ENCODE measurements at regions not wholly inside any gene's neighbourhood (a gene's known extent, or its start where the extent isn't known, plus 50 kb on each side); places are given as distances from the start of the nearest gene placed in this dataset.

DNA sequence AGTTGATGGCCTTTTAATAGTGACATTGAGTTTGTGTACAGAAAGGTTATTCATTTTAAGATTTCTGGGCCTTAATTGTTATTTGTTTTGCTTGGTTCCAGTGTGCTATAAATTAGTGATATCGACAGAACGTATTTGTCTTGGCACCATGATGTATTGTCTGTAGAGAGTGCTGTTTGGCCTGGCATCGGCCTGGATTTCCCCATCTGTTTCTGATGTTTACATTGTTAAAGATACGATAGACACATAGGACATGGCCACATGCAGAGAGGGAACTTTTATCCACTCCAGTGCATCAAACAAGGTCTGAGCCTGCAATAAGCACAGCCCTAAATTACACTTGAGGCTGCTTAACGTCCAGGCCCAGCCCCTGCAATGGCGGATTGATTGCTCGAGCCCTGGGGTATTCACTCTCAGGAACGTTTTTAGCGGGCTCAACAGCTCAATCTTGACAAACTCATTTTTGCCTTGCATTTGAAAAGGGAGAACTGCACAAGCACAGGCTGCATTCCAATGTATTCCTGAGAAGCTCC, 144.7 kb downstream of the SLC4A3 start:
- intact Hi-C loops (cut with DNase I; ENCODE audit: low total_unique reads) (no loop called here), in situ Hi-C loops (cut with MboI; ENCODE audit: low sequenced_read_pairs in 4 of 4) (no loop called here)
- Histone ChIP-seq H3K36me3 (no peaks in the 10 kb centered on the region), H3K9me3 (no peaks in the 10 kb centered on the region), H3K4me3 (no peak overlapping the region), H3K27me3 (no peaks in the 10 kb centered on the region), H3K27ac (no peak overlapping the region), H3K4me1 (peaks cover 0 to 10% of the 10 kb centered on the region in 2 donors)
- no peak for TF ChIP-seq CTCF (IDR thresholded peaks at IDR 0.05 in 4 of 5, conservative IDR thresholded peaks at IDR 0.05 in 1 of 5)
- TF ChIP-seq POLR2A (IDR thresholded peaks at IDR 0.05) = no peak
- DNase-seq (no peak), ATAC-seq (no peak)

- intact Hi-C loops (cut with DNase I; ENCODE audit: low total_unique reads) = no loop called here
- Histone ChIP-seq H3K36me3 (no peaks in the 10 kb centered on the region), H3K4me1 (peaks cover 0 to 10% of the 10 kb centered on the region in 2 donors), H3K9me3 (no peaks in the 10 kb centered on the region), H3K27ac (no peak overlapping the region), H3K27me3 (no peaks in the 10 kb centered on the region), H3K4me3 (no peak overlapping the region)
- in situ Hi-C loops (cut with MboI; ENCODE audit: low sequenced_read_pairs in 4 of 4) = no loop called here
- TF ChIP-seq CTCF (IDR thresholded peaks at IDR 0.05 in 4 of 5, conservative IDR thresholded peaks at IDR 0.05 in 1 of 5) = no peak
- no peak for TF ChIP-seq POLR2A (IDR thresholded peaks at IDR 0.05)
- DNase-seq = no peak
- ATAC-seq = no peak
These were observed 145.3 kb downstream of the SLC4A3 start for GRCh38 chr2:219772697-219773096.

GRCh38 chr2:219775506-219775905, 148.1 kb downstream of the SLC4A3 start:
- no peak overlapping the region for H3K4me3 ChIP-seq
- no peak overlapping the region for H3K27ac ChIP-seq
- TF ChIP-seq POLR2A (IDR thresholded peaks at IDR 0.05) (no peak), CTCF (IDR thresholded peaks at IDR 0.05 in 4 of 5, conservative IDR thresholded peaks at IDR 0.05 in 1 of 5) (no peak)
- DNase-seq (no peak), ATAC-seq (no peak)
- in situ Hi-C loops (cut with MboI; ENCODE audit: low sequenced_read_pairs in 4 of 4) = no loop called here
- H3K4me1 ChIP-seq = no peaks in the 10 kb centered on the region
- H3K27me3 ChIP-seq = no peaks in the 10 kb centered on the region
- intact Hi-C loops (cut with DNase I; ENCODE audit: low total_unique reads) = no loop called here
- H3K9me3 ChIP-seq = no peaks in the 10 kb centered on the region
- H3K36me3 ChIP-seq = no peaks in the 10 kb centered on the region

- in situ Hi-C loops (cut with MboI; ENCODE audit: low sequenced_read_pairs in 4 of 4) = no loop called here
- DNase-seq (no peak), ATAC-seq (no peak)
- H3K9me3 ChIP-seq = no peaks in the 10 kb centered on the region
- no peak for TF ChIP-seq POLR2A (IDR thresholded peaks at IDR 0.05)
- no peak for TF ChIP-seq CTCF (IDR thresholded peaks at IDR 0.05 in 4 of 5, conservative IDR thresholded peaks at IDR 0.05 in 1 of 5)
- H3K27me3 ChIP-seq = no peaks in the 10 kb centered on the region
- intact Hi-C loops (cut with DNase I; ENCODE audit: low total_unique reads) = no loop called here
- no peak overlapping the region for H3K4me3 ChIP-seq
- no peak overlapping the region for H3K27ac ChIP-seq
- H3K36me3 ChIP-seq = no peaks in the 10 kb centered on the region
- H3K4me1 ChIP-seq = no peaks in the 10 kb centered on the region
These were observed 150.0 kb downstream of the SLC4A3 start for GRCh38 chr2:219777388-219777787.

- Histone ChIP-seq H3K36me3 (no peaks in the 10 kb centered on the region), H3K4me1 (no peaks in the 10 kb centered on the region), H3K4me3 (no peak overlapping the region), H3K27ac (no peak overlapping the region), H3K9me3 (no peaks in the 10 kb centered on the region), H3K27me3 (no peaks in the 10 kb centered on the region)
- intact Hi-C loops (cut with DNase I; ENCODE audit: low total_unique reads) (no loop called here), in situ Hi-C loops (cut with MboI; ENCODE audit: low sequenced_read_pairs in 4 of 4) (no loop called here)
- TF ChIP-seq CTCF (IDR thresholded peaks at IDR 0.05 in 4 of 5, conservative IDR thresholded peaks at IDR 0.05 in 1 of 5) = no peak
- no peak for TF ChIP-seq POLR2A (IDR thresholded peaks at IDR 0.05)
- DNase-seq (no peak), ATAC-seq (no peak)
These were observed 150.8 kb downstream of the SLC4A3 start for GRCh38 chr2:219778189-219778588.

Data from gastrocnemius medialis (tissue), 4 donors.